Stomach smooth muscle (tissue), 2 donors: ENCODE measurements at regions not wholly inside any gene's neighbourhood (a gene's known extent, or its start where the extent isn't known, plus 50 kb on each side); places are given as distances from the start of the nearest gene placed in this dataset.
A peak's percentile ranks its signal among the peaks of the same experiment; 100 is the strongest.

Source experiments
- H3K27ac ChIP-seq: one replicate; pipeline ENCODE4 v1.7.0; 2013; ENCODE audit warnings: mild to moderate bottlenecking, low read length, inconsistent platforms
- H3K27me3 ChIP-seq, 2 donors: one replicate each; pipeline ENCODE4 v1.7.0; 2013; ENCODE audit warnings: low read length in 2 of 2; ENCODE audit not compliant: insufficient read depth in 2 of 2, control insufficient read depth in 1 of 2
- H3K36me3 ChIP-seq, 2 donors: one replicate each; pipeline ENCODE4 v1.7.0; 2013; ENCODE audit warnings: low read length in 2 of 2; ENCODE audit not compliant: control insufficient read depth in 2 of 2, insufficient read depth in 2 of 2
- H3K4me1 ChIP-seq: one replicate; pipeline ENCODE4 v1.7.0; 2013; ENCODE audit warnings: low read length; ENCODE audit not compliant: control insufficient read depth, insufficient read depth
- H3K4me3 ChIP-seq, 2 donors: one replicate each; pipeline ENCODE4 v1.7.0; 2013; ENCODE audit warnings: low read length in 2 of 2
- H3K9ac ChIP-seq, 2 donors: one replicate each; pipeline ENCODE4 v1.7.0; 2013; ENCODE audit warnings: low read length in 2 of 2, mild to moderate bottlenecking in 1 of 2
- H3K9me3 ChIP-seq, 2 donors: one replicate each; pipeline ENCODE4 v1.7.0; 2013; ENCODE audit warnings: low read length in 2 of 2; ENCODE audit not compliant: control insufficient read depth in 2 of 2
- donor health status: healthy.
- donor health status: Pancreatic carcinoma.

GRCh38 chr2:176679061-176679669, 409.9 kb downstream of the MTX2 start:
- no peak overlapping the region for H3K27ac ChIP-seq
- H3K36me3 ChIP-seq = no peaks in the 10 kb centered on the region
- no peak overlapping the region for H3K9ac ChIP-seq

GRCh38 chr2:176680916-176681516, 411.8 kb downstream of the MTX2 start:
- Histone ChIP-seq H3K36me3 (no peaks in the 10 kb centered on the region), H3K9ac (no peak overlapping the region), H3K27me3 (no peaks in the 10 kb centered on the region), H3K4me1 (no peaks in the 10 kb centered on the region), H3K9me3 (no peaks in the 10 kb centered on the region), H3K4me3 (no peak overlapping the region), H3K27ac (no peak overlapping the region)

More at GRCh38 chr2:176679061-176679669, 409.9 kb downstream of the MTX2 start:
- Histone ChIP-seq H3K4me1 (no peaks in the 10 kb centered on the region), H3K27me3 (no peaks in the 10 kb centered on the region), H3K9me3 (no peaks in the 10 kb centered on the region), H3K4me3 (no peak overlapping the region)

- no peaks in the 10 kb centered on the region for H3K9me3 ChIP-seq
- no peaks in the 10 kb centered on the region for H3K4me1 ChIP-seq
Observed at GRCh38 chr2:176681584-176682115, 412.4 kb downstream of the MTX2 start.

GRCh38 chr2:176682278-176682677, 413.0 kb downstream of the MTX2 start:
- H3K9me3 ChIP-seq = no peaks in the 10 kb centered on the region
- peak overlapping the region in 1 of 2 donors; percentile 4 for H3K4me3 ChIP-seq
- no peaks in the 10 kb centered on the region for H3K27me3 ChIP-seq
- no peak overlapping the region for H3K27ac ChIP-seq
- no peaks in the 10 kb centered on the region for H3K36me3 ChIP-seq
- H3K4me1 ChIP-seq = no peaks in the 10 kb centered on the region
- H3K9ac ChIP-seq = no peak overlapping the region

More at GRCh38 chr2:176681584-176682115, 412.4 kb downstream of the MTX2 start:
- Histone ChIP-seq H3K27ac (no peak overlapping the region), H3K4me3 (no peak overlapping the region), H3K36me3 (no peaks in the 10 kb centered on the region), H3K27me3 (no peaks in the 10 kb centered on the region), H3K9ac (no peak overlapping the region)

- no peaks in the 10 kb centered on the region for H3K36me3 ChIP-seq
- no peaks in the 10 kb centered on the region for H3K9me3 ChIP-seq
- H3K4me1 ChIP-seq = no peaks in the 10 kb centered on the region
- no peak overlapping the region for H3K4me3 ChIP-seq
- H3K9ac ChIP-seq = no peak overlapping the region
- no peak overlapping the region for H3K27ac ChIP-seq
- no peaks in the 10 kb centered on the region for H3K27me3 ChIP-seq
Observed at GRCh38 chr2:176683618-176684111, 414.4 kb downstream of the MTX2 start.

- Histone ChIP-seq H3K4me3 (no peak overlapping the region), H3K9ac (no peak overlapping the region), H3K36me3 (no peaks in the 10 kb centered on the region), H3K4me1 (no peaks in the 10 kb centered on the region), H3K27ac (no peak overlapping the region), H3K27me3 (no peaks in the 10 kb centered on the region), H3K9me3 (no peaks in the 10 kb centered on the region)
Observed at GRCh38 chr2:176685908-176686307, 416.7 kb downstream of the MTX2 start.

GRCh38 chr2:176686328-176686727, 417.1 kb downstream of the MTX2 start:
- no peak overlapping the region for H3K4me3 ChIP-seq
- no peak overlapping the region for H3K9ac ChIP-seq
- H3K27me3 ChIP-seq = no peaks in the 10 kb centered on the region
- no peaks in the 10 kb centered on the region for H3K9me3 ChIP-seq
- H3K27ac ChIP-seq = no peak overlapping the region
- H3K36me3 ChIP-seq = no peaks in the 10 kb centered on the region
- H3K4me1 ChIP-seq = no peaks in the 10 kb centered on the region

- no peaks in the 10 kb centered on the region for H3K9me3 ChIP-seq
- no peak overlapping the region for H3K9ac ChIP-seq
- no peak overlapping the region for H3K4me3 ChIP-seq
- H3K27me3 ChIP-seq = no peaks in the 10 kb centered on the region
- no peaks in the 10 kb centered on the region for H3K36me3 ChIP-seq
- no peaks in the 10 kb centered on the region for H3K4me1 ChIP-seq
- H3K27ac ChIP-seq = no peak overlapping the region
Observed at GRCh38 chr2:176687342-176687741, 418.1 kb downstream of the MTX2 start.

- H3K9ac ChIP-seq = no peak overlapping the region
- no peak overlapping the region for H3K27ac ChIP-seq
- H3K4me3 ChIP-seq = no peak overlapping the region
Observed at GRCh38 chr2:176687944-176688343, 418.7 kb downstream of the MTX2 start.

GRCh38 chr2:176689711-176690110, 420.5 kb downstream of the MTX2 start:
- no peak overlapping the region for H3K27ac ChIP-seq
- no peak overlapping the region for H3K9ac ChIP-seq
- no peaks in the 10 kb centered on the region for H3K27me3 ChIP-seq
- no peaks in the 10 kb centered on the region for H3K9me3 ChIP-seq
- no peak overlapping the region for H3K4me3 ChIP-seq
- H3K36me3 ChIP-seq = no peaks in the 10 kb centered on the region
- no peaks in the 10 kb centered on the region for H3K4me1 ChIP-seq

More at GRCh38 chr2:176687944-176688343, 418.7 kb downstream of the MTX2 start:
- H3K36me3 ChIP-seq = no peaks in the 10 kb centered on the region
- H3K27me3 ChIP-seq = no peaks in the 10 kb centered on the region
- H3K9me3 ChIP-seq = no peaks in the 10 kb centered on the region
- H3K4me1 ChIP-seq = no peaks in the 10 kb centered on the region

- Histone ChIP-seq H3K9me3 (no peaks in the 10 kb centered on the region), H3K27ac (no peak overlapping the region), H3K4me1 (no peaks in the 10 kb centered on the region), H3K36me3 (no peaks in the 10 kb centered on the region), H3K27me3 (no peaks in the 10 kb centered on the region), H3K4me3 (no peak overlapping the region), H3K9ac (no peak overlapping the region)
Observed at GRCh38 chr2:176691471-176691870, 422.2 kb downstream of the MTX2 start.
